Lower leg skin (tissue), 4 donors: ENCODE measurements at regions not wholly inside any gene's neighbourhood (a gene's known extent, or its start where the extent isn't known, plus 50 kb on each side); places are given as distances from the start of the nearest gene placed in this dataset.

Source experiments
- DNase-seq, 2 donors: peaks; one replicate each; pipeline ENCODE4 v3.0.0-alpha.2; 2019; ENCODE audit warnings: low spot score in 2 of 2
- H3K4me3 ChIP-seq: fragments of 200-600 bp; sonication (generic); 2 replicates; pipeline ENCODE4 v1.5.1; 2017; ENCODE audit warnings: mild to moderate bottlenecking, low read depth; ENCODE audit not compliant: poor library complexity, severe bottlenecking
- POLR2A ChIP-seq, 2 donors: fragments of 450-650 bp; IDR thresholded peaks; one replicate each; pipeline ENCODE4 v1.6.1; 2016 to 2017; ENCODE audit warnings: antibody characterized with exemption in 2 of 2, mild to moderate bottlenecking in 1 of 2, moderate library complexity in 1 of 2
- WGBS, 2 donors: methylation state at CpG; one replicate each; pipeline ENCODE4 v1.1.5; 2018; 5-methylcytosine and 5-hydroxymethylcytosine counted together
- intact Hi-C: fragments of 100-400 bp; cut with DNase I; formaldehyde crosslinking; loops from one replicate; pipeline ENCODE4 v1.15.0; 2023; ENCODE audit warnings: low total_unique reads
- TF ChIP-seq, protein P1 (sequence below), 3 donors: fragments of 450-650 bp; IDR thresholded peaks; one replicate each; pipeline ENCODE4 v1.5.1; 2016; ENCODE audit warnings: antibody characterized with exemption in 3 of 3, mild to moderate bottlenecking in 3 of 3, moderate library complexity in 2 of 3

DNA sequence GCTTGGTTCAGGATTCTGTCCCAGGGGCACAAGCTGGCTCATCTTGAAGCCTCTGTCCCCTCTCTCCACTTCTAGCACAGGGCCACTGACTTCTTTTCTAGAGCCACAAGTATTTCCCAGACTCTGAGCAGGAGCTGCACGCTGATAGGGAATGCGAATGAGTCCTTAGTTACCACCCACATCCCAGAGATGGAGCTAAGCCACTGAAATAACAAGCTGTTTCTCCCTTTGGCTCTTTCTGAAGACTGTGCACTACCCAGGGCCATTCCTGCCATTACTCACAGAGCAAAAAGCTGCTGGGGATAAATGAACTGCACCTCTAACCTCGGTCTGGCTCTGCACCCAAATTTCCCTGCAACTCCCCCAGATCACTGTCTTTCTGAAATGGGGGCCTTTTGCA is 70.6 kb downstream of the TSN start:
- intact Hi-C loops = no loop called here
- peak in 1 of 2 donors; percentile 45 for DNase-seq
- 47 to 75% methylated on average over 3 of the region's 3 CpGs for WGBS, 2 donors
- TF ChIP-seq, protein P1, sequence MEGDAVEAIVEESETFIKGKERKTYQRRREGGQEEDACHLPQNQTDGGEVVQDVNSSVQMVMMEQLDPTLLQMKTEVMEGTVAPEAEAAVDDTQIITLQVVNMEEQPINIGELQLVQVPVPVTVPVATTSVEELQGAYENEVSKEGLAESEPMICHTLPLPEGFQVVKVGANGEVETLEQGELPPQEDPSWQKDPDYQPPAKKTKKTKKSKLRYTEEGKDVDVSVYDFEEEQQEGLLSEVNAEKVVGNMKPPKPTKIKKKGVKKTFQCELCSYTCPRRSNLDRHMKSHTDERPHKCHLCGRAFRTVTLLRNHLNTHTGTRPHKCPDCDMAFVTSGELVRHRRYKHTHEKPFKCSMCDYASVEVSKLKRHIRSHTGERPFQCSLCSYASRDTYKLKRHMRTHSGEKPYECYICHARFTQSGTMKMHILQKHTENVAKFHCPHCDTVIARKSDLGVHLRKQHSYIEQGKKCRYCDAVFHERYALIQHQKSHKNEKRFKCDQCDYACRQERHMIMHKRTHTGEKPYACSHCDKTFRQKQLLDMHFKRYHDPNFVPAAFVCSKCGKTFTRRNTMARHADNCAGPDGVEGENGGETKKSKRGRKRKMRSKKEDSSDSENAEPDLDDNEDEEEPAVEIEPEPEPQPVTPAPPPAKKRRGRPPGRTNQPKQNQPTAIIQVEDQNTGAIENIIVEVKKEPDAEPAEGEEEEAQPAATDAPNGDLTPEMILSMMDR (IDR thresholded peaks at IDR 0.05) = no peak
- no peak for TF ChIP-seq POLR2A (IDR thresholded peaks at IDR 0.05)
- no peak overlapping the region for H3K4me3 ChIP-seq

DNA sequence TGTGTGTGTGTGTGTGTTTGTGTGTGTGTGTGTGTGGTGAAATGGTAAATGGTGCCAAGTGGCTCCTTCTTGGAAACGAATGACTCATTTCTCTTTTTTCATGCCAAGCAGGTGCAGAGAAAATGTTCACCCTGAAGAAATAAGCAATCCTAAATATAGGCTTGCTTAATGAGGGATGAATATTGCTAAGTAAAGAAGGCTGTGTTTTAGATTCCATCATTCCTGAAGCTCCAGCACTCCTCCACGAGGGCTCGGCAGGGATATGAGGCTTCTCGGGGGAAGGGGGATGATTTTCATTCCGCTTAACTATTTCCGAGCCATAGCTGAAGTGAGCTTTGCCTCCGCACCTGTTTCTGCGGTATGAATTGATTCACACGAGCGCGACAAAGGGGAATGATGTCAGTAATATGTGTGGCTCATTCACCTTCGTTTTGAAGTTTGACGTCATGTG is 72.9 kb downstream of the TSN start:
- DNase-seq = peak in 1 of 2 donors; percentile 50
- intact Hi-C loops = no loop called here
- H3K4me3 ChIP-seq = no peak overlapping the region
- no peak for TF ChIP-seq POLR2A (IDR thresholded peaks at IDR 0.05)
- TF ChIP-seq, protein P1 (IDR thresholded peaks at IDR 0.05) = no peak
- WGBS, 2 donors = 32 to 49% methylated on average over 13 of the region's 13 CpGs

DNA sequence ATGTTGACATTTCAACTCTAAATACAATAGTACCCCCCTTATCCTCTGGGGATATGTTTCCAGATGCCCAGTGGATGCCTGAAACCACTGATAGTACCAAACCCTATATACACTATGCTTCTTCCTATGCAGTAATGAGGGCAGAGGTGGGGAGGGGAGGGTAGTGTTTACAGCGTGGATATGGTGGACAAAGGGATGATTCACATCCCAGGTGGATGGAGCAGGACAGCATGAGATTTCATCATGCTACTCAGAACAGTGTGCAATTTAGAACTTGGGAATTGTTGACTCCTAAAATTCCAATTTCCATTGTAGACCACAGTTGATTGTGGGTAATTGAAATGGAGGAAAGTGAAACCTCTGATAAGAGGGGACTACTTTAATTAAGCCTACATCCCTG is 75.4 kb downstream of the TSN start:
- DNase-seq = peak in 1 of 2 donors; percentile 14
- H3K4me3 ChIP-seq = no peak overlapping the region
- intact Hi-C loops = no loop called here
- 79 to 90% methylated on average over 1 of the region's 1 CpG for WGBS, 2 donors
- TF ChIP-seq POLR2A (IDR thresholded peaks at IDR 0.05) = no peak
- TF ChIP-seq, protein P1 (IDR thresholded peaks at IDR 0.05) = no peak

DNA sequence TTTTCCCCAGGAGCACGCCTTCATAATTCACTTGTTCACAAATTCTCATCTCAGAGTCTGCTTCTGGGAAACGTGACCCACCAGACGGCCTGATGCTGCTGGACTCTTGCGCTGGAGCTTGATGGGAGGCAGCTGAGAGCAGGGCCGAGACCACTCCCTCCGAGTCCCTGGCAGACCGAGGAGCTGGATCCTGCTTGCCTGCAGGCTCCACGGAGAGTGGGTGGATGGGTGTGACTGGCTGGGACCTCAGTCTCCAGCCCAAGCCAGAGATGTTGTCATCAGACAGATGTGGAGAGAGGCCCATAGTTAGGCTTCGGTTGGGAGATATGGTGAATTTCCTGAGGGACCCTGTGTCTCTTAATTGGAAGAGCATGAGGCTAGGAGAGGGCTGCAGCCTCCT is 76.4 kb downstream of the TSN start:
- peak in 1 of 2 donors; percentile 73 for DNase-seq
- WGBS, 2 donors = 27 to 43% methylated on average over 9 of the region's 9 CpGs
- intact Hi-C loops = no loop called here
- TF ChIP-seq, protein P1 (IDR thresholded peaks at IDR 0.05) = no peak
- TF ChIP-seq POLR2A (IDR thresholded peaks at IDR 0.05) = no peak
- no peak overlapping the region for H3K4me3 ChIP-seq

DNA sequence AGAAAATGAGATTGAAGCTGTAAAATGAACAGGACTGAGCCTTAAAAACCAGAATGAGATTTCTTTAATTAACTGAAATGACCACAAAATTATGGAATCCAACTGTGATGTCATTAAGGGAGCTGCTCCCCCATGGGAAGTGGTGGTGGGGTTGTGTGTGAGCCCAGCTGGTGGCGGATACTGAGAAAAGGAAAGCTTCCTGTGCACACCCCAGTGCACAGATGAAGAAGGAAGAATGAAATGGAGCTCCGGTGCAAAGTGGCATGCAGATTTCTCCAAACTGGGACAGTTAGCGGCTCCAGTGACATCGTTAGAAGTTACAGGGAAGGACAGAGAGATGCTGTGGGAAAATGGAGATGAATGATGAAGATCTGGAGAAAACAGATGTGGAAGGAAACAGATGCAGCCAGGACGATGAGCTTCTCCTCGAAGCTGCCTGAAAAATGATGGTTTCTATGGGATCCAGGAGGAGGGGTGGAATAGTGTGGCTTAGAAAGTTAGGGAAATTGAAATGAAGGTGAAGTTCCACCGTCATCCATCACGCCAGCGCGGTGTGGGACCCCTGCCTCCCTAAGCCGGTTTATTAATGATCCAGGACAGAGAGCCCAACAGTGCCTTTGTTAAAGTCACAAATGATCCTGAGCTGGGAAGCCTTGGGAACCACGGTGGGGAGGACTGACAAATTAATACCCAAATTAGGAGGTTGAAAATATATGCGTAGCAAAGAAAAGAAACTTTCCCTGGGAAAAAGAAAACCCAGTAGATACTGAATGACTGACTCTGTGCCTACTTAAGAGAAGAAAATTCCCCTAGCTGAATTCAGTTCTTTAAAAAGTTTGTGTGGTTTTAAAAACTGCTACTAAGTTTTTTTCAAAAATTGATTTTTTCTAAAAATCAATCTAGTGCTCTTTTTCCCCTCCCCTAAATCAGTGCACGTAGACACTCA is 77.2 kb downstream of the TSN start:
- no peak overlapping the region for H3K4me3 ChIP-seq
- 86 to 87% methylated on average over 14 of the region's 14 CpGs for WGBS, 2 donors
- TF ChIP-seq POLR2A (IDR thresholded peaks at IDR 0.05) = no peak
- TF ChIP-seq, protein P1 (IDR thresholded peaks at IDR 0.05) = no peak
- peak in 1 of 2 donors; percentile 37 for DNase-seq
- intact Hi-C loops = no loop called here
